ENCODE measurements at regions not wholly inside any gene's neighbourhood (a gene's known extent, or its start where the extent isn't known, plus 50 kb on each side); places are given as distances from the start of the nearest gene placed in this dataset.

- no peak overlapping the region for H3K4me3 Mint-ChIP-seq
- peaks cover 14% of the 10 kb centered on the region for H3K9me3 Mint-ChIP-seq (ENCODE audit: insufficient read depth)
- no peak overlapping the region for H3K27ac Mint-ChIP-seq
- WGBS (ENCODE audit: insufficient coverage), result 75% methylated on average over 1 of the region's 4 CpGs
- no peaks in the 10 kb centered on the region for H3K27me3 Mint-ChIP-seq
- Histone ChIP-seq H3K36me3 (replicated peaks in 1 of 2; ENCODE audit: control extremely low read depth in 1 of 2, control insufficient read depth in 1 of 2, extremely low read depth in 1 of 2, insufficient read depth in 2 of 2, low read length in 1 of 2) (no peaks in the 10 kb centered on the region), H3K27me3 (replicated peaks in 1 of 4; ENCODE audit: control extremely low read depth in 1 of 4, control insufficient read depth in 3 of 4, insufficient read depth in 4 of 4, low read length in 3 of 4) (no peaks in the 10 kb centered on the region), H4K20me1 (ENCODE audit: control insufficient read depth, insufficient read depth, low read length, poor library complexity, severe bottlenecking) (no peaks in the 10 kb centered on the region), H3K4me3 (ENCODE audit: control extremely low read depth in 1 of 5, extremely low read depth in 1 of 5, insufficient read depth in 1 of 5, low read depth in 2 of 5, low read length in 4 of 5) (no peak overlapping the region), H3K9ac (ENCODE audit: low read length) (no peak overlapping the region), H3K4me2 (replicated peaks; ENCODE audit: low read depth, low read length, poor library complexity, severe bottlenecking) (no peak overlapping the region), H3K9me3 (ENCODE audit: control extremely low read depth in 1 of 3, control insufficient read depth in 2 of 3, insufficient read depth in 1 of 3, low read length in 2 of 3) (peaks cover 0 to 3% (median 0%) of the 10 kb centered on the region in 3 donors), H2AFZ (ENCODE audit: insufficient read depth, low read depth, low read length, poor library complexity, severe bottlenecking) (no peak overlapping the region), H3K4me1 (ENCODE audit: control insufficient read depth in 2 of 2, insufficient read depth in 2 of 2, low read length in 2 of 2) (no peaks in the 10 kb centered on the region), H3K27ac (ENCODE audit: low read length in 2 of 2) (no peak overlapping the region), H3K79me2 (ENCODE audit: control insufficient read depth, insufficient read depth, low read length) (no peaks in the 10 kb centered on the region)
- ChIA-PET POLR2A (no interaction called here), CTCF (no interaction called here)
- ATAC-seq (ENCODE audit: low read depth) (no peak), DNase-seq (no peak)
- TF ChIP-seq EZH2 (IDR thresholded peaks at IDR 0.05; ENCODE audit: borderline replicate concordance, insufficient read depth, low read depth, low read length, poor library complexity, severe bottlenecking), result no peak
- TF ChIP-seq CTCF (IDR thresholded peaks at IDR 0.05), result no peak
- H3K4me1 Mint-ChIP-seq, result no peaks in the 10 kb centered on the region
- intact Hi-C loops (cut with micrococcal nuclease), result no loop called here
Measured at GRCh38 chr20:7210910-7211309, 443.4 kb downstream of the BMP2 start.

- H4K20me1 ChIP-seq (ENCODE audit: control insufficient read depth, insufficient read depth, low read length, poor library complexity, severe bottlenecking), result no peaks in the 10 kb centered on the region
- H3K79me2 ChIP-seq (ENCODE audit: control insufficient read depth, insufficient read depth, low read length), result no peaks in the 10 kb centered on the region
- H3K4me3 Mint-ChIP-seq, result no peak overlapping the region
- CTCF ChIA-PET, result no interaction called here
- H3K36me3 ChIP-seq (replicated peaks in 1 of 2; ENCODE audit: control extremely low read depth in 1 of 2, control insufficient read depth in 1 of 2, extremely low read depth in 1 of 2, insufficient read depth in 2 of 2, low read length in 1 of 2), result no peaks in the 10 kb centered on the region
- H3K27me3 Mint-ChIP-seq, result no peaks in the 10 kb centered on the region
- peaks cover 0 to 7% (median 0%) of the 10 kb centered on the region in 3 donors for H3K9me3 ChIP-seq (ENCODE audit: control extremely low read depth in 1 of 3, control insufficient read depth in 2 of 3, insufficient read depth in 1 of 3, low read length in 2 of 3)
- no peak overlapping the region for H3K4me2 ChIP-seq (replicated peaks; ENCODE audit: low read depth, low read length, poor library complexity, severe bottlenecking)
- POLR2A ChIA-PET, result no interaction called here
- no peak overlapping the region for H3K9ac ChIP-seq (ENCODE audit: low read length)
- intact Hi-C loops (cut with micrococcal nuclease), result no loop called here
- TF ChIP-seq EZH2 (IDR thresholded peaks at IDR 0.05; ENCODE audit: borderline replicate concordance, insufficient read depth, low read depth, low read length, poor library complexity, severe bottlenecking), result no peak
- peaks cover 6% of the 10 kb centered on the region for H3K9me3 Mint-ChIP-seq (ENCODE audit: insufficient read depth)
- no peak overlapping the region for H3K4me3 ChIP-seq (ENCODE audit: control extremely low read depth in 1 of 5, extremely low read depth in 1 of 5, insufficient read depth in 1 of 5, low read depth in 2 of 5, low read length in 4 of 5)
- H3K27ac ChIP-seq (ENCODE audit: low read length in 2 of 2), result no peak overlapping the region
- no peaks in the 10 kb centered on the region for H3K4me1 ChIP-seq (ENCODE audit: control insufficient read depth in 2 of 2, insufficient read depth in 2 of 2, low read length in 2 of 2)
- no peak overlapping the region for H2AFZ ChIP-seq (ENCODE audit: insufficient read depth, low read depth, low read length, poor library complexity, severe bottlenecking)
- 43% methylated on average over 3 of the region's 3 CpGs for WGBS (ENCODE audit: insufficient coverage)
- H3K4me1 Mint-ChIP-seq, result no peaks in the 10 kb centered on the region
- DNase-seq (no peak), ATAC-seq (ENCODE audit: low read depth) (no peak)
- no peak overlapping the region for H3K27ac Mint-ChIP-seq
- no peaks in the 10 kb centered on the region for H3K27me3 ChIP-seq (replicated peaks in 1 of 4; ENCODE audit: control extremely low read depth in 1 of 4, control insufficient read depth in 3 of 4, insufficient read depth in 4 of 4, low read length in 3 of 4)
Measured at GRCh38 chr20:7214081-7214740, 446.7 kb downstream of the BMP2 start.

Measured in B cell (primary cell).